Osteocyte (in vitro differentiated cells): ENCODE measurements at regions not wholly inside any gene's neighbourhood (a gene's known extent, or its start where the extent isn't known, plus 50 kb on each side); places are given as distances from the start of the nearest gene placed in this dataset.

ENCODE experiments used
- DNase-seq: peaks from one replicate; pipeline ENCODE4 v3.0.0; 2021; ENCODE audit warnings: mixed read lengths; ENCODE audit not compliant: unreplicated experiment; ENCODE audit errors: extremely low spot score
- H3K27ac Mint-ChIP-seq: one replicate; pipeline ENCODE4 v1.8.0; 2021; ENCODE audit warnings: mild to moderate bottlenecking, mixed read lengths; ENCODE audit not compliant: unreplicated experiment
- H3K27me3 Mint-ChIP-seq: one replicate; pipeline ENCODE4 v1.8.0; 2021; ENCODE audit warnings: mixed read lengths; ENCODE audit not compliant: unreplicated experiment
- H3K36me3 Mint-ChIP-seq: one replicate; pipeline ENCODE4 v1.8.0; 2021; ENCODE audit warnings: mixed read lengths; ENCODE audit not compliant: unreplicated experiment
- H3K4me1 Mint-ChIP-seq: one replicate; pipeline ENCODE4 v1.8.0; 2021; ENCODE audit warnings: mixed read lengths; ENCODE audit not compliant: unreplicated experiment
- H3K4me3 Mint-ChIP-seq: one replicate; pipeline ENCODE4 v1.8.0; 2021; ENCODE audit warnings: mild to moderate bottlenecking, moderate library complexity, mixed read lengths; ENCODE audit not compliant: unreplicated experiment
- H3K9me3 Mint-ChIP-seq: one replicate; pipeline ENCODE4 v1.8.0; 2021; ENCODE audit warnings: mixed read lengths; ENCODE audit not compliant: unreplicated experiment
- TF ChIP-seq, protein P1 (sequence below): fragments of 200-600 bp; sonication (generic); IDR thresholded peaks from 2 replicates; pipeline ENCODE4 v1.5.0; 2021; ENCODE audit warnings: antibody characterized with exemption, mild to moderate bottlenecking, moderate library complexity

DNA sequence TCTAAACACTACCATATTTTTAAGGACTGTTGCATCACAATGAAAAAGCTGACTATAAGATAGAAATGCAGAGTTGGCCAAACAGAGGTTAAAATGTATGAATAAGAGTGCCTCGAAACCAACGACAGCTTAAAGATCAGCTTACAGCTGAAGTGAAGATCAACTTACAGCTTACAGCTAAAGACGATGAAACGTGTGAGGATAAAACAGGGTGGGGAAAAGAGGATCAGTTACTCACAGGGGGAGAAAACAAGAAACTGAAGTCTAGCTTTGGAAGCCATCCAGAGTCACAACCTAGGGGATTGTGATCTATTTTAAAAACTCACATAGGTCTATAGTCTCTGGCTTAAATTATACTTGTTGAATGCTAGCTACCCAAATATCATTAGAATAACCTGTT is 220.0 kb downstream of the SNCAIP start:
- DNase-seq: no peak
- peaks cover 7% of the 10 kb centered on the region for H3K4me1 Mint-ChIP-seq
- no peak overlapping the region for H3K4me3 Mint-ChIP-seq
- H3K36me3 Mint-ChIP-seq: no peaks in the 10 kb centered on the region
- peaks cover 46% of the 10 kb centered on the region for H3K27me3 Mint-ChIP-seq
- no peak overlapping the region for H3K27ac Mint-ChIP-seq
- no peaks in the 10 kb centered on the region for H3K9me3 Mint-ChIP-seq
- TF ChIP-seq, protein P1, sequence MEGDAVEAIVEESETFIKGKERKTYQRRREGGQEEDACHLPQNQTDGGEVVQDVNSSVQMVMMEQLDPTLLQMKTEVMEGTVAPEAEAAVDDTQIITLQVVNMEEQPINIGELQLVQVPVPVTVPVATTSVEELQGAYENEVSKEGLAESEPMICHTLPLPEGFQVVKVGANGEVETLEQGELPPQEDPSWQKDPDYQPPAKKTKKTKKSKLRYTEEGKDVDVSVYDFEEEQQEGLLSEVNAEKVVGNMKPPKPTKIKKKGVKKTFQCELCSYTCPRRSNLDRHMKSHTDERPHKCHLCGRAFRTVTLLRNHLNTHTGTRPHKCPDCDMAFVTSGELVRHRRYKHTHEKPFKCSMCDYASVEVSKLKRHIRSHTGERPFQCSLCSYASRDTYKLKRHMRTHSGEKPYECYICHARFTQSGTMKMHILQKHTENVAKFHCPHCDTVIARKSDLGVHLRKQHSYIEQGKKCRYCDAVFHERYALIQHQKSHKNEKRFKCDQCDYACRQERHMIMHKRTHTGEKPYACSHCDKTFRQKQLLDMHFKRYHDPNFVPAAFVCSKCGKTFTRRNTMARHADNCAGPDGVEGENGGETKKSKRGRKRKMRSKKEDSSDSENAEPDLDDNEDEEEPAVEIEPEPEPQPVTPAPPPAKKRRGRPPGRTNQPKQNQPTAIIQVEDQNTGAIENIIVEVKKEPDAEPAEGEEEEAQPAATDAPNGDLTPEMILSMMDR: no peak

- Mint-ChIP-seq H3K27ac (no peak overlapping the region), H3K9me3 (no peaks in the 10 kb centered on the region), H3K36me3 (no peaks in the 10 kb centered on the region), H3K4me3 (no peak overlapping the region), H3K27me3 (peaks cover 47% of the 10 kb centered on the region), H3K4me1 (peaks cover 7% of the 10 kb centered on the region)
- TF ChIP-seq, protein P1: no peak
- DNase-seq: no peak
Observed at GRCh38 chr5:122533825-122534224, 221.8 kb downstream of the SNCAIP start.

DNA sequence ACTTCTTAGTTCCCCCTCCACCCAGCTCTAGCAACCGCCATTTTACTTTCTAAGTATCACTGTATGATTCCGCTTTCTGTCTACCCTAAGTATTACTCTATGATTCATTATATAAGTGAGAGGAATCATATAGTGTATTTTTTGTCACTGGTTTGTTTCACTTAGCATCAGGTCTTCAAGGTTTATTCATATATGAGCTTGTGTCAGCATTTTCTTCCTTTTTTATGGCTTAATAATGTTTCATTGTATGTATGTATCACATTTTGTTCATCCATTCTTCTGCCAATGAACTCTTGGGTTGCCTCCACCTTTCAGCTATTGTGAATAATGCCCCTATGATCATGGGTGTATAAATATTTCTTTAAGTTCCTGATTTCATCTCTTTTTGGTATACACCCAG is 222.8 kb downstream of the SNCAIP start:
- DNase-seq: no peak
- TF ChIP-seq, protein P1: no peak
- Mint-ChIP-seq H3K4me1 (peaks cover 7% of the 10 kb centered on the region), H3K36me3 (no peaks in the 10 kb centered on the region), H3K4me3 (no peak overlapping the region), H3K9me3 (no peaks in the 10 kb centered on the region), H3K27ac (no peak overlapping the region), H3K27me3 (peaks cover 54% of the 10 kb centered on the region)

GRCh38 chr5:122541388-122541787 is 229.4 kb downstream of the SNCAIP start:
- no peaks in the 10 kb centered on the region for H3K4me1 Mint-ChIP-seq
- TF ChIP-seq, protein P1: no peak
- H3K27ac Mint-ChIP-seq: no peak overlapping the region
- H3K4me3 Mint-ChIP-seq: no peak overlapping the region
- peaks cover 55% of the 10 kb centered on the region for H3K27me3 Mint-ChIP-seq
- no peak for DNase-seq
- H3K9me3 Mint-ChIP-seq: no peaks in the 10 kb centered on the region
- H3K36me3 Mint-ChIP-seq: no peaks in the 10 kb centered on the region

DNA sequence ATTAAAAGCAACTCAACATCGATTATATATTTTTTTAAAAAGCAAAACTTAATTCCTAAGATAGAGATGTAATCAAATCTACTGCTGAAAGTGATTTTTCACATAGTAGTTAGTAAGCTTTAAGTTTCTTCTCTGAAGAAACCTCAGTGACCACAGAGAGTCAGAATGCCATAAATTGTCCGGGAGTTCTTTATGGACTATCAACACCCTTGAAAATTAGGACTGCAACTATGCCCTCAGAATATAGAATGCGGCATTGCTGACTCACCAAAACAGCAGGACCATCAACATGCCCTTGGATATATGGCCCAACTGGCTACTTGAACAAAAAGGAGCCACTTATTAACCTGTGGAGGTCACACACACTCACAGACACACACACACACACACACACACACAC is 228.9 kb upstream of the SNX2 start:
- H3K9me3 Mint-ChIP-seq: peaks cover 8% of the 10 kb centered on the region
- H3K4me3 Mint-ChIP-seq: no peak overlapping the region
- no peak for DNase-seq
- no peaks in the 10 kb centered on the region for H3K36me3 Mint-ChIP-seq
- TF ChIP-seq, protein P1: no peak
- no peak overlapping the region for H3K27ac Mint-ChIP-seq
- H3K4me1 Mint-ChIP-seq: no peaks in the 10 kb centered on the region
- H3K27me3 Mint-ChIP-seq: peaks cover 38% of the 10 kb centered on the region
